HUES48 (cell line): ENCODE measurements at regions not wholly inside any gene's neighbourhood (a gene's known extent, or its start where the extent isn't known, plus 50 kb on each side); places are given as distances from the start of the nearest gene placed in this dataset.

Experiments
- H3K27ac ChIP-seq: one replicate; pipeline ENCODE4 v1.7.0; 2013; ENCODE audit warnings: low read depth, low read length, inconsistent platforms
- H3K27me3 ChIP-seq: 2 replicates; pipeline ENCODE4 v1.6.1; 2013; ENCODE audit warnings: mild to moderate bottlenecking, low read length; ENCODE audit not compliant: control insufficient read depth, insufficient read depth
- H3K36me3 ChIP-seq: 2 replicates; pipeline ENCODE4 v1.6.1; 2013; ENCODE audit warnings: low read length; ENCODE audit not compliant: control insufficient read depth, insufficient read depth
- H3K4me1 ChIP-seq: 2 replicates; pipeline ENCODE4 v1.6.1; 2013; ENCODE audit warnings: mild to moderate bottlenecking, low read length; ENCODE audit not compliant: control insufficient read depth, insufficient read depth
- H3K4me3 ChIP-seq: 2 replicates; pipeline ENCODE4 v1.5.1; 2013; ENCODE audit warnings: mild to moderate bottlenecking, low read depth, low read length
- H3K9ac ChIP-seq: 2 replicates; pipeline ENCODE4 v1.6.1; 2013; ENCODE audit warnings: mild to moderate bottlenecking, low read depth, low read length, moderate library complexity
- H3K9me3 ChIP-seq: 2 replicates; pipeline ENCODE4 v1.6.1; 2013; ENCODE audit warnings: low read length; ENCODE audit not compliant: control insufficient read depth, insufficient read depth

- Histone ChIP-seq H3K27ac (no peak overlapping the region), H3K9me3 (no peaks in the 10 kb centered on the region), H3K9ac (no peak overlapping the region), H3K27me3 (no peaks in the 10 kb centered on the region), H3K4me3 (no peak overlapping the region), H3K36me3 (no peaks in the 10 kb centered on the region), H3K4me1 (no peaks in the 10 kb centered on the region)
These were observed 141.6 kb downstream of the EMX2 start for GRCh38 chr10:117684046-117684610.

GRCh38 chr10:117684672-117685211, 142.2 kb downstream of the EMX2 start:
- no peaks in the 10 kb centered on the region; the same call in 1 of the 2 replicates for H3K4me1 ChIP-seq
- no peaks in the 10 kb centered on the region for H3K9me3 ChIP-seq
- H3K4me3 ChIP-seq = no peak overlapping the region
- no peak overlapping the region for H3K9ac ChIP-seq
- no peak overlapping the region for H3K27ac ChIP-seq
- no peaks in the 10 kb centered on the region for H3K36me3 ChIP-seq
- H3K27me3 ChIP-seq = no peaks in the 10 kb centered on the region

- H3K36me3 ChIP-seq = no peaks in the 10 kb centered on the region
- H3K27me3 ChIP-seq = no peaks in the 10 kb centered on the region
- H3K4me1 ChIP-seq = no peaks in the 10 kb centered on the region; the same call in 1 of the 2 replicates
- no peaks in the 10 kb centered on the region for H3K9me3 ChIP-seq
- H3K9ac ChIP-seq = no peak overlapping the region
- H3K4me3 ChIP-seq = no peak overlapping the region
- no peak overlapping the region for H3K27ac ChIP-seq
These were observed 142.9 kb downstream of the EMX2 start for GRCh38 chr10:117685431-117685830.

GRCh38 chr10:117686606-117687005, 144.1 kb downstream of the EMX2 start:
- Histone ChIP-seq H3K9ac (no peak overlapping the region), H3K27me3 (no peaks in the 10 kb centered on the region), H3K36me3 (no peaks in the 10 kb centered on the region), H3K4me1 (no peaks in the 10 kb centered on the region; the same call in 1 of the 2 replicates), H3K9me3 (no peaks in the 10 kb centered on the region), H3K27ac (no peak overlapping the region), H3K4me3 (no peak overlapping the region)

- no peak overlapping the region for H3K27ac ChIP-seq
- no peak overlapping the region for H3K9ac ChIP-seq
- H3K9me3 ChIP-seq = no peaks in the 10 kb centered on the region
- H3K36me3 ChIP-seq = no peaks in the 10 kb centered on the region
- no peaks in the 10 kb centered on the region for H3K27me3 ChIP-seq
- H3K4me1 ChIP-seq = no peaks in the 10 kb centered on the region; the same call in 1 of the 2 replicates
- H3K4me3 ChIP-seq = no peak overlapping the region
These were observed 145.8 kb downstream of the EMX2 start for GRCh38 chr10:117688358-117688757.

- Histone ChIP-seq H3K27ac (no peak overlapping the region), H3K36me3 (no peaks in the 10 kb centered on the region), H3K4me1 (no peaks in the 10 kb centered on the region; the same call in 1 of the 2 replicates)
These were observed 147.0 kb downstream of the EMX2 start for GRCh38 chr10:117689566-117689965.

GRCh38 chr10:117690359-117690758, 147.8 kb downstream of the EMX2 start:
- H3K4me1 ChIP-seq = no peaks in the 10 kb centered on the region; the same call in 1 of the 2 replicates
- H3K9ac ChIP-seq = no peak overlapping the region
- H3K27ac ChIP-seq = no peak overlapping the region
- H3K36me3 ChIP-seq = no peaks in the 10 kb centered on the region
- no peak overlapping the region for H3K4me3 ChIP-seq
- H3K9me3 ChIP-seq = no peaks in the 10 kb centered on the region
- no peaks in the 10 kb centered on the region for H3K27me3 ChIP-seq

More at GRCh38 chr10:117689566-117689965, 147.0 kb downstream of the EMX2 start:
- Histone ChIP-seq H3K27me3 (no peaks in the 10 kb centered on the region), H3K9ac (no peak overlapping the region), H3K4me3 (no peak overlapping the region), H3K9me3 (no peaks in the 10 kb centered on the region)

- Histone ChIP-seq H3K9ac (no peak overlapping the region), H3K27me3 (no peaks in the 10 kb centered on the region), H3K27ac (no peak overlapping the region)
These were observed 151.6 kb downstream of the EMX2 start for GRCh38 chr10:117694190-117694589.

GRCh38 chr10:117697402-117697801, 154.9 kb downstream of the EMX2 start:
- H3K36me3 ChIP-seq = no peaks in the 10 kb centered on the region
- H3K27ac ChIP-seq = no peak overlapping the region
- no peaks in the 10 kb centered on the region for H3K4me1 ChIP-seq
- H3K4me3 ChIP-seq = no peak overlapping the region
- H3K9ac ChIP-seq = no peak overlapping the region
- H3K9me3 ChIP-seq = no peaks in the 10 kb centered on the region
- H3K27me3 ChIP-seq = no peaks in the 10 kb centered on the region

More at GRCh38 chr10:117694190-117694589, 151.6 kb downstream of the EMX2 start:
- Histone ChIP-seq H3K4me1 (no peaks in the 10 kb centered on the region; the same call in 1 of the 2 replicates), H3K4me3 (no peak overlapping the region), H3K36me3 (no peaks in the 10 kb centered on the region), H3K9me3 (no peaks in the 10 kb centered on the region)

- Histone ChIP-seq H3K27ac (no peak overlapping the region), H3K9me3 (no peaks in the 10 kb centered on the region), H3K9ac (no peak overlapping the region)
These were observed 156.3 kb downstream of the EMX2 start for GRCh38 chr10:117698809-117699208.

GRCh38 chr10:117699436-117700075, 157.0 kb downstream of the EMX2 start:
- Histone ChIP-seq H3K9me3 (no peaks in the 10 kb centered on the region), H3K27me3 (no peaks in the 10 kb centered on the region), H3K36me3 (no peaks in the 10 kb centered on the region), H3K9ac (no peak overlapping the region), H3K4me3 (no peak overlapping the region), H3K27ac (no peak overlapping the region), H3K4me1 (no peaks in the 10 kb centered on the region)

More at GRCh38 chr10:117698809-117699208, 156.3 kb downstream of the EMX2 start:
- Histone ChIP-seq H3K27me3 (no peaks in the 10 kb centered on the region), H3K36me3 (no peaks in the 10 kb centered on the region), H3K4me1 (no peaks in the 10 kb centered on the region), H3K4me3 (no peak overlapping the region)
